PC-3 (cell line): ENCODE measurements at regions not wholly inside any gene's neighbourhood (a gene's known extent, or its start where the extent isn't known, plus 50 kb on each side); places are given as distances from the start of the nearest gene placed in this dataset.

Source experiments
- ATAC-seq: fragments of 200-7000 bp; cut with Tn5 transposase; 2 replicates; pipeline ENCODE4 v1.9.1; 2020; ENCODE audit warnings: mild to moderate bottlenecking, moderate library complexity
- BruUV-seq: library from RNA; stranded (reverse); fragments of 400-500 nt; replicated peaks from 2 replicates; lab custom pipeline; 2021; lab: Mats Ljungman, UMichigan
- CTCF ChIA-PET: fragments of 300-600 bp; sonication (Branson Sonifier 250); formaldehyde crosslinking; loops from one replicate; lab custom pipeline; 2022; ENCODE audit warnings: antibody characterized with exemption; lab: Charles Lee
- POLR2A ChIA-PET: fragments of 300-600 bp; sonication (Branson Sonifier 250); formaldehyde crosslinking; loops from one replicate; lab custom pipeline; 2022; ENCODE audit warnings: antibody characterized with exemption; ENCODE audit not compliant: unreplicated experiment; lab: Charles Lee
- DNase-seq: peaks from one replicate; pipeline ENCODE4 v3.0.0-alpha.2; 2015
- H2AFZ ChIP-seq: fragments of 300-600 bp; sonication (generic); 2 replicates; pipeline ENCODE4 v1.6.0; 2016; ENCODE audit warnings: antibody characterized with exemption, low read length
- H3F3A ChIP-seq: fragments of 300-600 bp; sonication (generic); one replicate; pipeline ENCODE4 v1.6.0; 2017; ENCODE audit warnings: antibody characterized with exemption, low read length, control low read depth, mild to moderate bottlenecking; ENCODE audit not compliant: unreplicated experiment
- H3K27ac ChIP-seq: fragments of 300-600 bp; sonication (generic); 2 replicates; pipeline ENCODE4 v1.5.1; 2016; ENCODE audit warnings: mild to moderate bottlenecking, low read length
- H3K27me3 ChIP-seq: fragments of 300-600 bp; sonication (generic); 2 replicates; pipeline ENCODE4 v1.6.1; 2016; ENCODE audit warnings: low read length, mixed read lengths
- H3K36me3 ChIP-seq: fragments of 300-600 bp; sonication (generic); 2 replicates; pipeline ENCODE4 v1.6.1; 2016; ENCODE audit warnings: low read depth, mixed run types, low read length, mixed read lengths
- H3K4me1 ChIP-seq: fragments of 300-600 bp; sonication (generic); 2 replicates; pipeline ENCODE4 v1.5.1; 2016; ENCODE audit warnings: low read length; ENCODE audit not compliant: insufficient read depth
- H3K4me2 ChIP-seq: fragments of 300-600 bp; sonication (generic); 2 replicates; pipeline ENCODE4 v1.6.0; 2016; ENCODE audit warnings: low read length
- H3K4me3 ChIP-seq: fragments of 300-600 bp; sonication (generic); 2 replicates; pipeline ENCODE4 v1.5.1; 2016; ENCODE audit warnings: mild to moderate bottlenecking, low read length, mixed read lengths
- H3K79me2 ChIP-seq: fragments of 300-600 bp; sonication (generic); 2 replicates; pipeline ENCODE4 v1.6.1; 2017; ENCODE audit warnings: low read length, mixed read lengths
- H3K9ac ChIP-seq: fragments of 300-600 bp; sonication (generic); 2 replicates; pipeline ENCODE4 v1.6.0; 2016; ENCODE audit warnings: mild to moderate bottlenecking, low read length
- H3K9me2 ChIP-seq: fragments of 300-600 bp; sonication (generic); replicated peaks from 2 replicates; pipeline ENCODE4 v1.6.1; 2016; ENCODE audit warnings: mixed run types, low read length, mixed read lengths
- H3K9me3 ChIP-seq: fragments of 300-600 bp; sonication (generic); 2 replicates; pipeline ENCODE4 v1.6.1; 2016; ENCODE audit warnings: low read length, mixed read lengths
- H4K20me1 ChIP-seq: fragments of 300-600 bp; sonication (generic); 2 replicates; pipeline ENCODE4 v1.6.1; 2016; ENCODE audit warnings: low read length, mixed read lengths
- EZH2 ChIP-seq: fragments of 300-600 bp; sonication (generic); IDR thresholded peaks from one replicate; pipeline ENCODE4 v1.6.1; 2017; ENCODE audit warnings: antibody characterized with exemption, mild to moderate bottlenecking, low read length; ENCODE audit not compliant: unreplicated experiment
- EZH2phosphoT487 ChIP-seq: fragments of 300-600 bp; sonication (generic); IDR thresholded peaks from 2 replicates; pipeline ENCODE4 v1.6.1; 2018; ENCODE audit warnings: mild to moderate bottlenecking, antibody characterized with exemption, low read length, borderline replicate concordance
- intact Hi-C: fragments of 100-400 bp; cut with micrococcal nuclease; formaldehyde crosslinking; loops from 2 replicates; pipeline ENCODE4 v1.9.0; 2023
- TF ChIP-seq, protein P1 (sequence below): fragments of 300-600 bp; sonication (generic); conservative IDR thresholded peaks from 2 replicates; pipeline ENCODE4 v1.5.1; 2017; ENCODE audit warnings: antibody characterized with exemption, low read depth, mild to moderate bottlenecking, low read length

DNA sequence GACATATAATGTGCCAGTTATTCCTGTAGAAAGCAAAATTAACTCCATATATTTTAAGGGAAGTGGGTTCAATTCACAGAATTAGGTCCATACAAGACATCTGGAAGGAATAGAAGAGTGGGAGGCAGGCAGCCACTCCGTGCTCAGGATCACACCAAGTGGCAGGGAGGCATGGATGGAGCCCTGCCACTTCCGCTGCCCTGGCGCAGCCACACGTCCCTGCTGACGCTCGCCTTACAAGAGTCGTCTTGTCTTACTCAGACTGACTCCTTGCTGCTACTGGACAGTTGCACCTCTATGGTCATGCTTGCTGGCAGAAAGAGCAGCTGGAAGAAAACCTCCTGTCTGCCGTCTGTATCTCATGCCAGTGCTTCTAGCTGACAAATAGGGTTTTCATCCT is 579.9 kb upstream of the POM121L12 start:
- no peaks in the 10 kb centered on the region for H3F3A ChIP-seq
- BruUV-seq = no TSS peak
- no peak overlapping the region for H3K9ac ChIP-seq
- H3K4me2 ChIP-seq = no peak overlapping the region
- H4K20me1 ChIP-seq = no peaks in the 10 kb centered on the region
- TF ChIP-seq EZH2phosphoT487 (no peak), EZH2 (no peak)
- TF ChIP-seq, protein P1, sequence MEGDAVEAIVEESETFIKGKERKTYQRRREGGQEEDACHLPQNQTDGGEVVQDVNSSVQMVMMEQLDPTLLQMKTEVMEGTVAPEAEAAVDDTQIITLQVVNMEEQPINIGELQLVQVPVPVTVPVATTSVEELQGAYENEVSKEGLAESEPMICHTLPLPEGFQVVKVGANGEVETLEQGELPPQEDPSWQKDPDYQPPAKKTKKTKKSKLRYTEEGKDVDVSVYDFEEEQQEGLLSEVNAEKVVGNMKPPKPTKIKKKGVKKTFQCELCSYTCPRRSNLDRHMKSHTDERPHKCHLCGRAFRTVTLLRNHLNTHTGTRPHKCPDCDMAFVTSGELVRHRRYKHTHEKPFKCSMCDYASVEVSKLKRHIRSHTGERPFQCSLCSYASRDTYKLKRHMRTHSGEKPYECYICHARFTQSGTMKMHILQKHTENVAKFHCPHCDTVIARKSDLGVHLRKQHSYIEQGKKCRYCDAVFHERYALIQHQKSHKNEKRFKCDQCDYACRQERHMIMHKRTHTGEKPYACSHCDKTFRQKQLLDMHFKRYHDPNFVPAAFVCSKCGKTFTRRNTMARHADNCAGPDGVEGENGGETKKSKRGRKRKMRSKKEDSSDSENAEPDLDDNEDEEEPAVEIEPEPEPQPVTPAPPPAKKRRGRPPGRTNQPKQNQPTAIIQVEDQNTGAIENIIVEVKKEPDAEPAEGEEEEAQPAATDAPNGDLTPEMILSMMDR = no peak
- 0 out of 2 replicates have a peak, but pooled peaks cover 4% of the 10 kb centered on the region for H3K9me3 ChIP-seq
- no peaks in the 10 kb centered on the region for H3K36me3 ChIP-seq
- H3K27ac ChIP-seq = no peak overlapping the region
- no peaks in the 10 kb centered on the region for H3K4me1 ChIP-seq
- no peaks in the 10 kb centered on the region for H3K27me3 ChIP-seq
- H3K9me2 ChIP-seq = no peaks in the 10 kb centered on the region
- intact Hi-C loops = no loop called here
- ATAC-seq = no peak
- no peaks in the 10 kb centered on the region for H3K79me2 ChIP-seq
- H2AFZ ChIP-seq = no peak overlapping the region
- DNase-seq = no peak
- ChIA-PET CTCF (no interaction called here), POLR2A (no interaction called here)
- H3K4me3 ChIP-seq = no peak overlapping the region

DNA sequence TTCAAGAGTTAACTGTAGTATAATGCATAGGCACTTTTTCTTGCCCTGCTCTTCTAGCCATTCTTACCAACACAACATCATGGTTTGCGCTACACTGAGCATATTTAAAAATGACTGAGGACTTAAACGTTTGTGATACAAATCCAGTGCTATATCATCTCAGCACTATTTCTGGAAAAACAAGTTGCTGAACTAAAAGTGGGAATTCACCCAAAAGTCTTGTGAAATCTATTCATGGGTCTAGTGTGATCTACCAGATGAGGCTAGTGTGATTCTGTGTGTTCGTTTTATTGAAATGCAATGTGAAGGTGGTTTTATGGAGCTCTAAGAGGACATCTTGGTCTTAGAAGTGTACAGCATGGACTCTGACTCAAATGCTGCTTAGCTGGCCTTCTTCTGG is 584.6 kb upstream of the POM121L12 start:
- H3K4me3 ChIP-seq = no peak overlapping the region
- H2AFZ ChIP-seq = no peak overlapping the region
- H3K9me2 ChIP-seq = no peaks in the 10 kb centered on the region
- H3K9ac ChIP-seq = no peak overlapping the region
- TF ChIP-seq EZH2 (no peak), EZH2phosphoT487 (no peak)
- no peak overlapping the region for H3K27ac ChIP-seq
- no peaks in the 10 kb centered on the region for H3F3A ChIP-seq
- peaks cover 16% of the 10 kb centered on the region; the same call in 1 of the 2 replicates for H3K4me1 ChIP-seq
- ATAC-seq (no peak), DNase-seq (peak; percentile 4)
- ChIA-PET POLR2A (no interaction called here), CTCF (no interaction called here)
- no TSS peak for BruUV-seq
- no peaks in the 10 kb centered on the region for H3K36me3 ChIP-seq
- H3K9me3 ChIP-seq = peaks cover 6% of the 10 kb centered on the region; the same call in 1 of the 2 replicates
- H3K79me2 ChIP-seq = no peaks in the 10 kb centered on the region
- H4K20me1 ChIP-seq = no peaks in the 10 kb centered on the region
- intact Hi-C loops = no loop called here
- H3K27me3 ChIP-seq = no peaks in the 10 kb centered on the region
- H3K4me2 ChIP-seq = no peak overlapping the region

DNA sequence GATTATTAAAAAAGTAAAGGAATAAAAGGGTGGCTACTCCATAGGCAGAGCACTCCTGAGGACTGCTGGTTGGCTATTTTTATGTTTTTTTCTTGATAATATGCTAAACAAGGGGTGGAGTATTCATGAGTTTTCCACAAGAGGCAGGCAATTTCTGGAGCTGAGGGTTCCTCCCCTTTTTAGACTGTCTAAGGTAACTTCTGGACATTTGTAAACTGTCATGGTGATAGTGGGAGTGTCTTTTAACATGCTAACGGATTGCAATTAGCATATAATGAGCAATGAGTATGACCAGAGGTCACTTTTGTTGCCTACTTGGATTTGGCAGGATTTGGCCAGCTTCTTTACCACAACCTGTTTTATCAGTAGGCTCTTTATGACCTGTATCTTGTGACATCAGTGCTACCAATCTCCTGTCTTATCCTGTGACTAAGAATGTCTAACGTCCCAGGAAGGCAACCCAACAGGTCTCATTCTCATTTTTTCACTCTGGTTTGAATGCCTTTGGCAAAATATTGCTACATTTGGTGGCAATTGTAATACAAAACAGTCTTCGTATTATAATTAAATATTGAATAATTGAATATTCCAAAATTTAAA is 587.8 kb upstream of the POM121L12 start:
- BruUV-seq = no TSS peak
- H3K9me2 ChIP-seq = no peaks in the 10 kb centered on the region
- H3K4me2 ChIP-seq = 0 out of 2 replicates have a peak overlapping the region, but pooled peaks have one; percentile 17
- TF ChIP-seq EZH2 (no peak), EZH2phosphoT487 (no peak)
- TF ChIP-seq, protein P1 = no peak
- H3K27me3 ChIP-seq = no peaks in the 10 kb centered on the region
- H3K79me2 ChIP-seq = no peaks in the 10 kb centered on the region
- ChIA-PET POLR2A (no interaction called here), CTCF (no interaction called here)
- H3K27ac ChIP-seq = peak overlapping the region; percentile 79
- no peak overlapping the region for H3K9ac ChIP-seq
- peaks cover 16% of the 10 kb centered on the region; the same call in 1 of the 2 replicates for H3K4me1 ChIP-seq
- ATAC-seq (peak; percentile 58), DNase-seq (peak; percentile 68)
- H3K36me3 ChIP-seq = no peaks in the 10 kb centered on the region
- H2AFZ ChIP-seq = no peak overlapping the region
- no peaks in the 10 kb centered on the region for H4K20me1 ChIP-seq
- H3F3A ChIP-seq = no peaks in the 10 kb centered on the region
- peaks cover 3% of the 10 kb centered on the region; the same call in 1 of the 2 replicates for H3K9me3 ChIP-seq
- no peak overlapping the region for H3K4me3 ChIP-seq
- intact Hi-C loops = no loop called here
